ENCODE measurements at regions not wholly inside any gene's neighbourhood (a gene's known extent, or its start where the extent isn't known, plus 50 kb on each side); places are given as distances from the start of the nearest gene placed in this dataset.

DNA sequence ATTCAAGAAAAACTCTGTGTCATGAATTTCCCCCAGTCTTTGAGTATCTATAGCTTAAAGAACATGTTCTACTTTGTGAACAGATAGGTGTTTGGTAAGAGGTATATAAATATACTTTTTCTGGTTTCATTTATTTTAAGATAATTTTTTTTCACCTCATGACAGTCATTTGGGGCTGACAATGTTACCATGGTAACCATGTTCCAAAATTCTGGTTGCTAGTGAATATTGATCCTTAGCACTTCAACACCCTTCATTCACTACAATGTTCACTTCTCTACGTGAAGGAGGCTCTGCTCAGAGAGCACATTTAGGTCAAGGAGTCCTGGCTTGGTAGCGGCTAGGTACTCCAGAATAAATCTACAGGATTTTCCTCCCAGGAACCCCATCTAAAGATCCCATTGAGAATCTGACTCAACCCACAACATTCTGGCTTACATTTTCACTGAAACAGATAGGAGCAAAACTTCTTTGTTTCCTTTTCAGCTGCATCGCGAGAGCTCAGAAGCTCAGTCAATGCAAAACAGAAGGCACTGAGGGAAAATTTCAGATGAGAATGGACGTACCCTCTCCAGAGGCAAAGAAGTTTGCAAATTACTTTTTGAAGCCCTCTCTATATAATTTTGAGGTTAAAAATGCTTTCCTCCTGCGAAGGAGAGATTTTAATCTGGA is 93.6 kb downstream of the ARF6 start:
- TF ChIP-seq ZNF565 (CRISPR knock-in tag; conservative IDR thresholded peaks at IDR 0.05; ENCODE audit: low read depth), result no peak
- TF ChIP-seq GLIS3 (CRISPR knock-in tag; IDR thresholded peaks at IDR 0.05), result no peak
- no peak for TF ChIP-seq BACH2 (CRISPR knock-in tag; IDR thresholded peaks at IDR 0.05; ENCODE audit: borderline replicate concordance)
- TF ChIP-seq, protein P1, sequence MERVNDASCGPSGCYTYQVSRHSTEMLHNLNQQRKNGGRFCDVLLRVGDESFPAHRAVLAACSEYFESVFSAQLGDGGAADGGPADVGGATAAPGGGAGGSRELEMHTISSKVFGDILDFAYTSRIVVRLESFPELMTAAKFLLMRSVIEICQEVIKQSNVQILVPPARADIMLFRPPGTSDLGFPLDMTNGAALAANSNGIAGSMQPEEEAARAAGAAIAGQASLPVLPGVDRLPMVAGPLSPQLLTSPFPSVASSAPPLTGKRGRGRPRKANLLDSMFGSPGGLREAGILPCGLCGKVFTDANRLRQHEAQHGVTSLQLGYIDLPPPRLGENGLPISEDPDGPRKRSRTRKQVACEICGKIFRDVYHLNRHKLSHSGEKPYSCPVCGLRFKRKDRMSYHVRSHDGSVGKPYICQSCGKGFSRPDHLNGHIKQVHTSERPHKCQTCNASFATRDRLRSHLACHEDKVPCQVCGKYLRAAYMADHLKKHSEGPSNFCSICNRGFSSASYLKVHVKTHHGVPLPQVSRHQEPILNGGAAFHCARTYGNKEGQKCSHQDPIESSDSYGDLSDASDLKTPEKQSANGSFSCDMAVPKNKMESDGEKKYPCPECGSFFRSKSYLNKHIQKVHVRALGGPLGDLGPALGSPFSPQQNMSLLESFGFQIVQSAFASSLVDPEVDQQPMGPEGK (CRISPR knock-in tag; IDR thresholded peaks at IDR 0.05; ENCODE audit: borderline replicate concordance), result no peak
- no peak for TF ChIP-seq TSHZ2 (CRISPR knock-in tag; IDR thresholded peaks at IDR 0.05)
- no peak for TF ChIP-seq ISL1 (CRISPR knock-in tag; IDR thresholded peaks at IDR 0.05)
- TF ChIP-seq, protein P2, sequence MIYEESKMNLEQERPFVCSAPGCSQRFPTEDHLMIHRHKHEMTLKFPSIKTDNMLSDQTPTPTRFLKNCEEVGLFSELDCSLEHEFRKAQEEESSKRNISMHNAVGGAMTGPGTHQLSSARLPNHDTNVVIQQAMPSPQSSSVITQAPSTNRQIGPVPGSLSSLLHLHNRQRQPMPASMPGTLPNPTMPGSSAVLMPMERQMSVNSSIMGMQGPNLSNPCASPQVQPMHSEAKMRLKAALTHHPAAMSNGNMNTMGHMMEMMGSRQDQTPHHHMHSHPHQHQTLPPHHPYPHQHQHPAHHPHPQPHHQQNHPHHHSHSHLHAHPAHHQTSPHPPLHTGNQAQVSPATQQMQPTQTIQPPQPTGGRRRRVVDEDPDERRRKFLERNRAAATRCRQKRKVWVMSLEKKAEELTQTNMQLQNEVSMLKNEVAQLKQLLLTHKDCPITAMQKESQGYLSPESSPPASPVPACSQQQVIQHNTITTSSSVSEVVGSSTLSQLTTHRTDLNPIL (CRISPR knock-in tag; IDR thresholded peaks at IDR 0.05; ENCODE audit: low read depth), result no peak
- TF ChIP-seq SNAI2 (CRISPR knock-in tag; IDR thresholded peaks at IDR 0.05), result no peak
- TF ChIP-seq ARNTL (CRISPR knock-in tag; IDR thresholded peaks at IDR 0.05; ENCODE audit: borderline replicate concordance, low read depth), result no peak
- TF ChIP-seq CSRNP3 (CRISPR knock-in tag; IDR thresholded peaks at IDR 0.05), result no peak
- peak; percentile 11; the same call in 2 of the 3 replicates for ATAC-seq

DNA sequence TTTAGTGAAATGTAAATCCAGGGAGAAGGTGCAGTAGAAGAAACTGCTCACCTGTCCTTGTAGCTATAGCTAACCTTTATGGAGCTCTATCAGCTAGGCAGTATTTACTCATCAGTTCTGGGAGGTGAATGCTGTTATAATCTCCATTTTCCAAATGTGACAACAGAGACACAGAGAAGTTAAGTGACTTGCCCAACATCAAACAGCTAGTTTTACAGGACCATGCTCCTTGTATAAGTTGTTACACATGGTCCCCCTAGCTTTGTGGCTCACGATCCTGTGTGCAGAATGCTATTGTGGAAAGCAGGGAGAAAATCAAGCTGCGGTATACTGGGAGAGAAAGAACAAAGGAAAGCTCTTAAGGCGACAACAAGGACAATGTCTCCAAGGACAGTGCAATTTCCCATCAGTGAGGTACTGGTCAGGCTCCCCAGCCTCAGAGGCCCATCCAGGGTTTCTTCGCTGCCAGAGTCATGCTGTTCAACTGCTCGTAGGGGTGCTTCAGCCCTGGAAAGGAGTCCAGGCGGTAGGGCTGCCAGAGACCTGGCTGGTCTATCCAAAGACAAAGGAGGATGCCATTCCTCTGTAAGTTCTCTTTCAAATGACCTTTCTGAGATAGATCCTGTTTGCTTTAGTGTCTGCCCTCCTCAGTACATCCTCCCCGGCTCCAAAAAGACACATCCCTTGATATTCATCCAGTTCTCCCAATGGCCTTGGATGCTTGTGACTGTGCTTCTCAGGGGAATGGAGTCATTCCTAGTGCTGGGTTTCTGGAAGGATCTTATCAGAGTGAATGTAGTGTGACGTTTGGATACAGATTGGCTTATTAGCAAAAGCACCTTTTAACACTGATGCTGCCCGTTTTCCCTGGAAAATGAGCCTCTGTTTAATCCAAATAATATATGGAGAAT is 95.5 kb downstream of the ARF6 start:
- no peak for ATAC-seq

More for the DNA sequence above, 95.5 kb downstream of the ARF6 start:
- TF ChIP-seq CSDC2 (CRISPR knock-in tag; IDR thresholded peaks at IDR 0.05) (no peak), ZC3H10 (CRISPR knock-in tag; IDR thresholded peaks at IDR 0.05) (no peak), RARB (CRISPR knock-in tag; IDR thresholded peaks at IDR 0.05) (no peak), ZNF8 (CRISPR knock-in tag; IDR thresholded peaks at IDR 0.05) (no peak), BACH2 (CRISPR knock-in tag; IDR thresholded peaks at IDR 0.05; ENCODE audit: borderline replicate concordance) (no peak), ZFP3 (CRISPR knock-in tag; IDR thresholded peaks at IDR 0.05) (no peak), SNAI2 (CRISPR knock-in tag; IDR thresholded peaks at IDR 0.05) (no peak), ZFP30 (CRISPR knock-in tag; IDR thresholded peaks at IDR 0.05) (no peak), POU6F1 (CRISPR knock-in tag; IDR thresholded peaks at IDR 0.05; ENCODE audit: borderline replicate concordance, low read depth) (no peak), GLIS3 (CRISPR knock-in tag; IDR thresholded peaks at IDR 0.05) (no peak), ZNF565 (CRISPR knock-in tag; conservative IDR thresholded peaks at IDR 0.05; ENCODE audit: low read depth) (no peak), ESRRG (CRISPR knock-in tag; IDR thresholded peaks at IDR 0.05) (no peak)
- TF ChIP-seq, protein P1 (CRISPR knock-in tag; IDR thresholded peaks at IDR 0.05; ENCODE audit: borderline replicate concordance), result no peak
